H9 (cell line): ENCODE measurements at regions not wholly inside any gene's neighbourhood (a gene's known extent, or its start where the extent isn't known, plus 50 kb on each side); places are given as distances from the start of the nearest gene placed in this dataset.

ENCODE experiments used
- DNase-seq: peaks from one replicate; pipeline ENCODE4 v3.0.0-alpha.2; 2017
- H2AFZ ChIP-seq: one replicate; pipeline ENCODE4 v1.6.1; 2013; ENCODE audit warnings: mild to moderate bottlenecking, low read length, control low read depth, moderate library complexity
- H2AK5ac ChIP-seq: 2 replicates; pipeline ENCODE4 v1.6.1; 2013; ENCODE audit warnings: low read length, control low read depth, mixed read lengths; ENCODE audit not compliant: insufficient read length
- H2BK120ac ChIP-seq: one replicate; pipeline ENCODE4 v1.6.1; 2013; ENCODE audit warnings: low read depth, mild to moderate bottlenecking, low read length, control low read depth, inconsistent platforms; ENCODE audit not compliant: poor library complexity, severe bottlenecking
- H2BK12ac ChIP-seq: 2 replicates; pipeline ENCODE4 v1.6.1; 2013; ENCODE audit warnings: low read length, control low read depth, mixed read lengths, low read depth; ENCODE audit not compliant: insufficient read length
- H2BK15ac ChIP-seq: 2 replicates; pipeline ENCODE4 v1.6.1; 2013; ENCODE audit warnings: low read depth, low read length, control low read depth
- H2BK20ac ChIP-seq: one replicate; pipeline ENCODE4 v1.6.1; 2013; ENCODE audit warnings: low read depth, mild to moderate bottlenecking, low read length, control low read depth, inconsistent platforms; ENCODE audit not compliant: poor library complexity, severe bottlenecking
- H2BK5ac ChIP-seq: 2 replicates; pipeline ENCODE4 v1.6.1; 2013; ENCODE audit warnings: low read length, control low read depth, mixed read lengths; ENCODE audit not compliant: insufficient read length
- H3K14ac ChIP-seq: 2 replicates; pipeline ENCODE4 v1.6.1; 2013; ENCODE audit warnings: low read length, control low read depth; ENCODE audit not compliant: insufficient read depth
- H3K18ac ChIP-seq: 2 replicates; pipeline ENCODE4 v1.6.1; 2013; ENCODE audit warnings: low read depth, mild to moderate bottlenecking, mixed read lengths, low read length, control low read depth; ENCODE audit not compliant: insufficient read length
- H3K23ac ChIP-seq: 2 replicates; pipeline ENCODE4 v1.6.1; 2013; ENCODE audit warnings: low read length, control low read depth, mixed read lengths, low read depth; ENCODE audit not compliant: insufficient read length
- H3K23me2 ChIP-seq: 2 replicates; pipeline ENCODE4 v1.6.1; 2013; ENCODE audit warnings: low read depth, mild to moderate bottlenecking, mixed read lengths, low read length, control low read depth; ENCODE audit not compliant: insufficient read length, poor library complexity, severe bottlenecking
- H3K27ac ChIP-seq: 2 replicates; pipeline ENCODE4 v1.5.1; 2013; ENCODE audit warnings: low read length, control low read depth, mixed read lengths, low read depth; ENCODE audit not compliant: insufficient read length
- H3K27me3 ChIP-seq: 2 replicates; pipeline ENCODE4 v1.6.1; 2013; ENCODE audit warnings: low read length, control low read depth, inconsistent platforms; ENCODE audit not compliant: insufficient read depth
- H3K4ac ChIP-seq: 2 replicates; pipeline ENCODE4 v1.6.1; 2013; ENCODE audit warnings: low read depth, mild to moderate bottlenecking, control low read depth, inconsistent platforms, low read length, moderate library complexity
- H3K4me1 ChIP-seq: 2 replicates; pipeline ENCODE4 v1.6.1; 2013; ENCODE audit warnings: low read length, control low read depth, inconsistent platforms; ENCODE audit not compliant: insufficient read depth
- H3K4me2 ChIP-seq: 2 replicates; pipeline ENCODE4 v1.6.1; 2013; ENCODE audit warnings: low read length, control low read depth, mixed read lengths; ENCODE audit not compliant: insufficient read length, insufficient read depth
- H3K56ac ChIP-seq: 2 replicates; pipeline ENCODE4 v1.6.1; 2013; ENCODE audit warnings: low read depth, mild to moderate bottlenecking, mixed read lengths, low read length, control low read depth; ENCODE audit not compliant: insufficient read length
- H3K79me1 ChIP-seq: 2 replicates; pipeline ENCODE4 v1.6.1; 2013; ENCODE audit warnings: low read depth, mild to moderate bottlenecking, moderate library complexity, low read length, control low read depth, inconsistent platforms; ENCODE audit not compliant: insufficient read depth, poor library complexity, severe bottlenecking
- H3K79me2 ChIP-seq: 2 replicates; pipeline ENCODE4 v1.6.1; 2013; ENCODE audit warnings: low read length, control low read depth, inconsistent platforms; ENCODE audit not compliant: insufficient read depth
- H3K9ac ChIP-seq: 2 replicates; pipeline ENCODE4 v1.6.1; 2013; ENCODE audit warnings: low read length, control low read depth, mixed read lengths; ENCODE audit not compliant: insufficient read length; ENCODE audit errors: extremely low read depth
- H3K9me3 ChIP-seq: one replicate; pipeline ENCODE4 v1.6.1; 2013; ENCODE audit warnings: low read depth, low read length, inconsistent platforms; ENCODE audit not compliant: control insufficient read depth
- H3T11ph ChIP-seq: one replicate; pipeline ENCODE4 v1.6.1; 2013; ENCODE audit warnings: mild to moderate bottlenecking, low read length, control low read depth, inconsistent platforms
- H4K20me1 ChIP-seq: one replicate; pipeline ENCODE4 v1.6.1; 2013; ENCODE audit not compliant: control insufficient read depth, insufficient read length, insufficient read depth
- H4K5ac ChIP-seq: 2 replicates; pipeline ENCODE4 v1.6.1; 2013; ENCODE audit warnings: low read depth, mild to moderate bottlenecking, mixed read lengths, low read length, control low read depth; ENCODE audit not compliant: insufficient read length
- H4K8ac ChIP-seq: replicated peaks from 2 replicates; pipeline ENCODE4 v1.6.1; 2013; ENCODE audit warnings: low read length, control low read depth, mixed read lengths, low read depth; ENCODE audit not compliant: insufficient read length
- H4K91ac ChIP-seq: 2 replicates; pipeline ENCODE4 v1.6.1; 2013; ENCODE audit warnings: low read depth, mild to moderate bottlenecking, moderate library complexity, mixed read lengths, low read length, control low read depth; ENCODE audit not compliant: insufficient read length
- H3K27ac Mint-ChIP-seq, 3 experiments: 2 replicates in 2 of 3; 3 replicates in 1 of 3; pipeline ENCODE4 v1.8.0; 2020 to 2021; ENCODE audit warnings: mixed read lengths in 3 of 3, mild to moderate bottlenecking in 1 of 3, moderate library complexity in 1 of 3
- H3K27me3 Mint-ChIP-seq: 2 replicates; pipeline ENCODE4 v1.8.0; 2021; ENCODE audit warnings: low read depth, mild to moderate bottlenecking, moderate library complexity, mixed read lengths
- H3K36me3 Mint-ChIP-seq, 3 experiments: 2 replicates in 2 of 3; 3 replicates in 1 of 3; pipeline ENCODE4 v1.8.0; 2020 to 2021; ENCODE audit warnings: low read depth in 3 of 3, mixed read lengths in 3 of 3; ENCODE audit not compliant: insufficient read depth in 1 of 3
- H3K4me1 Mint-ChIP-seq, 2 experiments: 2 replicates each; pipeline ENCODE4 v1.8.0; 2020; ENCODE audit warnings: mixed read lengths in 2 of 2
- H3K4me3 Mint-ChIP-seq, 2 experiments: 2 replicates in 1 of 2; 3 replicates in 1 of 2; pipeline ENCODE4 v1.8.0; 2020 to 2021; ENCODE audit warnings: mild to moderate bottlenecking in 2 of 2, mixed read lengths in 2 of 2, moderate library complexity in 1 of 2
- H3K9me3 Mint-ChIP-seq, 2 experiments: 2 replicates in 1 of 2; 3 replicates in 1 of 2; pipeline ENCODE4 v1.8.0; 2020; ENCODE audit warnings: mild to moderate bottlenecking in 2 of 2, mixed read lengths in 2 of 2, moderate library complexity in 1 of 2
- CTCF ChIP-seq: fragments of 200-600 bp; sonication (generic); conservative IDR thresholded peaks from 3 replicates; pipeline ENCODE4 v1.8.0; 2021; ENCODE audit warnings: antibody characterized with exemption, mild to moderate bottlenecking

- no peaks in the 10 kb centered on the region for H3K9me3 Mint-ChIP-seq
- Histone ChIP-seq H2AK5ac (no peak overlapping the region), H3K9ac (no peak overlapping the region), H3K18ac (no peak overlapping the region), H3K27ac (no peak overlapping the region), H2AFZ (no peak overlapping the region), H3K56ac (no peak overlapping the region), H3K4me2 (no peak overlapping the region), H3K23me2 (no peaks in the 10 kb centered on the region), H3K14ac (no peak overlapping the region), H3T11ph (no peak overlapping the region), H4K20me1 (no peaks in the 10 kb centered on the region), H3K27me3 (no peaks in the 10 kb centered on the region), H3K9me3 (no peaks in the 10 kb centered on the region), H3K23ac (no peak overlapping the region), H3K79me2 (no peaks in the 10 kb centered on the region), H4K91ac (no peak overlapping the region), H4K8ac (no peak overlapping the region), H2BK20ac (no peak overlapping the region), H3K79me1 (no peaks in the 10 kb centered on the region), H2BK5ac (no peak overlapping the region), H2BK15ac (no peak overlapping the region), H3K4ac (no peak overlapping the region), H2BK12ac (no peak overlapping the region), H3K4me1 (no peaks in the 10 kb centered on the region), H2BK120ac (no peak overlapping the region), H4K5ac (no peak overlapping the region)
- no peaks in the 10 kb centered on the region for H3K4me1 Mint-ChIP-seq
- H3K27me3 Mint-ChIP-seq = peaks cover 10% of the 10 kb centered on the region
- H3K4me3 Mint-ChIP-seq = no peak overlapping the region
- H3K36me3 Mint-ChIP-seq = no peaks in the 10 kb centered on the region
- DNase-seq = no peak
- no peak overlapping the region; a peak in 1 of 7 replicates for H3K27ac Mint-ChIP-seq
- TF ChIP-seq CTCF = no peak
These were observed 368.4 kb upstream of the ZMIZ1 start for GRCh38 chr10:78700413-78700812.
